Stimulated activated naive CD8-positive, alpha-beta T cell treated with anti-CD3 and anti-CD28 coated beads, Interleukin-15, amount 100 ng/mL, for 72 hours (primary cell): ENCODE measurements at regions not wholly inside any gene's neighbourhood (a gene's known extent, or its start where the extent isn't known, plus 50 kb on each side); places are given as distances from the start of the nearest gene placed in this dataset.

Source experiments
- ATAC-seq: fragments of 150-1000 bp; cut with Tn5 transposase; 2 replicates; pipeline ENCODE4 v1.10.0; 2021; ENCODE audit warnings: mild to moderate bottlenecking, moderate library complexity
- DNase-seq, 2 donors: peaks; one replicate each; pipeline ENCODE4 v3.0.0; 2021 to 2022
- H3K27ac Mint-ChIP-seq, 2 donors: one replicate each; pipeline ENCODE4 v1.8.0; 2022; ENCODE audit warnings: mild to moderate bottlenecking in 2 of 2, mixed read lengths in 2 of 2, moderate library complexity in 2 of 2
- H3K27me3 Mint-ChIP-seq: one replicate; pipeline ENCODE4 v1.8.0; 2022; ENCODE audit warnings: mixed read lengths
- H3K4me1 Mint-ChIP-seq: one replicate; pipeline ENCODE4 v1.8.0; 2022; ENCODE audit warnings: mild to moderate bottlenecking, mixed read lengths
- H3K4me3 Mint-ChIP-seq, 2 donors: one replicate each; pipeline ENCODE4 v1.8.0; 2022; ENCODE audit warnings: mild to moderate bottlenecking in 2 of 2, mixed read lengths in 2 of 2, moderate library complexity in 1 of 2
- H3K9me3 Mint-ChIP-seq, 2 donors: one replicate each; pipeline ENCODE4 v1.8.0; 2022; ENCODE audit warnings: mixed read lengths in 2 of 2

DNA sequence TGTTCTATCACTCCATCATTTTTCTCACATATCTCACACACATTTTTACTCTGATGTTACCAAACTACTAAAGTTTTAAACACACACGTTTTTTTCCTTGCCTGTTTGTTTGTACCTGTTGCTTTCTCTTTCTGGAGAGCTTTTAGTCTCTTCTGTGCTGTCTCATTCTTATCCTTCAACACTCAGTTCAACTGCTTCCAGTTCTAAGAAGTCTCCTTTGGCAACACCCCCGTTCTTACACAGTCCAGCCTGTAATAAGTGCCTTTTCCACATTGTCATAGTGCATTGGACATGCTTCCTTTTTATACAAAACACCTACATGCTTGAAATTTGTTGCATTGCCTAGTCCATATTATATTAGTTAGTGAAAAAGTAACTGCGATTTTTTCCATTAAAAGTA, 360.2 kb upstream of the BRINP3 start:
- DNase-seq, result no peak
- H3K4me1 Mint-ChIP-seq, result no peaks in the 10 kb centered on the region
- no peak overlapping the region for H3K27ac Mint-ChIP-seq
- no peak overlapping the region for H3K4me3 Mint-ChIP-seq
- no peaks in the 10 kb centered on the region for H3K27me3 Mint-ChIP-seq
- H3K9me3 Mint-ChIP-seq, result peaks cover 12 to 13% of the 10 kb centered on the region in 2 donors
- no peak for ATAC-seq

DNA sequence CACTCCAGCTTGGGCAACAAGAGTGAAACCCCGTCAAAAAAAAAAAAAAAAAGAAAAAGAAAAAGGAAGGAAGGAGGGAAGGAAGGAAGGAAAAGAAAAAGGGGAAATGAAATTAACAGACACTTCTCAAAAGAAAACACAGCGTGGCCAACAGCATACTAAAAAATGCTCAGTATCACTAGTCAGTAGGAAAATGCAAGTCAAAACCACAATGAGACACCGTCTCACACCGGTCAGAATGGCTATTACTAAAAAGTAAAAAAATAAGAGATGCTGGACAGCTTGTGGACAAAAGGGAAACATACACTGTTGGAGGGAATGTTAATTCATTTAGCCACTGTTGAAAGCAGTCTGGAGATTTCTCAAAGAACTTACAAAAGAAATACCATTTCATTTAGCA, 369.5 kb upstream of the BRINP3 start:
- H3K4me3 Mint-ChIP-seq, result no peak overlapping the region
- no peak for ATAC-seq
- H3K4me1 Mint-ChIP-seq, result no peaks in the 10 kb centered on the region
- no peak for DNase-seq
- no peaks in the 10 kb centered on the region for H3K27me3 Mint-ChIP-seq
- H3K9me3 Mint-ChIP-seq, result peaks cover 8 to 11% of the 10 kb centered on the region in 2 donors
- no peak overlapping the region for H3K27ac Mint-ChIP-seq

DNA sequence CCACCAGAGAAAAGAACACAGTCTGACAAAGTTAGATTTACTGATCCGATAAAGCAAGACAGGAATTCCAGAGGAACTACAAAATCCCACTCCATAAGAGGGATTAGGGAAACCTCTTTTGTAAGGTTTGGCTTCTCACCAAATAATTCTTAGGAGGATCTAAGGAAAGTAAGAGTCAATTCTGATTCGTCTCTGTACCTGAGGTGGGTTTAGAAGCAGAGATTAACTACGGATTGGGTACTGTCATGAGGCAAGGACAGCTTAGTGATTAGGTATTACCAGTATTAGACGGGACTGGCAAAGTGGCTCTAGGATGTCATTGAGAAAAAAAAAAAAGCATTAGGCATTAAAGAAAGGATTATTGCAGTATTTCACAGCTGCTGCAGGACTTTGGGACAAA, 371.7 kb upstream of the BRINP3 start:
- no peak overlapping the region for H3K27ac Mint-ChIP-seq
- H3K27me3 Mint-ChIP-seq, result no peaks in the 10 kb centered on the region
- H3K9me3 Mint-ChIP-seq, result peaks cover 11 to 16% of the 10 kb centered on the region in 2 donors
- H3K4me1 Mint-ChIP-seq, result no peaks in the 10 kb centered on the region
- no peak for DNase-seq
- H3K4me3 Mint-ChIP-seq, result no peak overlapping the region
- ATAC-seq, result no peak

DNA sequence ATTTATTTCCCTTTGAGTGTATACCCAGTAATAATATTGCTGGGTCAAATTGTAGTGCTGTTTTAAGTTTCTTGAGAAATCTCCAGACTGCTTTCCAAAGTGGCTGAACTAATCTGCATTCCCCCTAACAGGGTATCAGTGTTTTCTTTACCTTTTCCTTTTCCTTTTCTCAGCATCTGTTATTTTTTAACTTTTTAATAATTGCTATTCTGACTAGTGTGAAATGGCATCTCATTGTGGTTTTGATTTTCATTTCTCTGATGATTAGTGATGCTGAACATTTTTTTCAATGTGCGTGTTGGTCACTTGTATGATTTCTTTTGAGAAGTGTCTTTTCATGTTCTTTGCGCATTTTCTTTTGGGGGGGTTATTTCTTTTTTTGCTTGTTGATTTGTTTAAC, 374.9 kb upstream of the BRINP3 start:
- Mint-ChIP-seq H3K9me3 (peaks cover 9 to 26% of the 10 kb centered on the region in 2 donors), H3K4me3 (no peak overlapping the region), H3K4me1 (no peaks in the 10 kb centered on the region), H3K27me3 (no peaks in the 10 kb centered on the region), H3K27ac (no peak overlapping the region)
- ATAC-seq, result no peak
- no peak for DNase-seq

DNA sequence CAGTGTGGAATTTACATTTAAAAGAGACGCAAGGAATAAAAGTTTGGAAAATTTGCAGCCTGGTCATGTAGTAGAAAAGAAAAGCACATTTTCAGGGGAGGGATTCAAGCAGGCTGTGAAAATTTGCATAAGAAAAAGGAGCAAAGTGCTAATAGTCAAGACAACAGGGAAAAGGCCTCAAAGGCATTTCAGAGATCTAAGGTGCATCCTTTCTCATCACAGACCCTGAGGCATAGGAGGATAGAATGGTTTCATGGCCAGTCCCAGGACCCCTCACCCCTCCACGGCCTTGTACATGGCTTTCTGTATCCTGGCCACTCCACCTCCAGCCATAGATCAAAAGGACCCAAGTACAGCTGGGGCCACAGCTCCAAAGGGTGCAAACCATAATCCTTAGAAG, 380.5 kb upstream of the BRINP3 start:
- Mint-ChIP-seq H3K4me1 (no peaks in the 10 kb centered on the region), H3K27me3 (no peaks in the 10 kb centered on the region), H3K4me3 (no peak overlapping the region), H3K9me3 (peaks cover 15 to 74% of the 10 kb centered on the region in 2 donors), H3K27ac (no peak overlapping the region)
- DNase-seq, result no peak
- no peak for ATAC-seq

DNA sequence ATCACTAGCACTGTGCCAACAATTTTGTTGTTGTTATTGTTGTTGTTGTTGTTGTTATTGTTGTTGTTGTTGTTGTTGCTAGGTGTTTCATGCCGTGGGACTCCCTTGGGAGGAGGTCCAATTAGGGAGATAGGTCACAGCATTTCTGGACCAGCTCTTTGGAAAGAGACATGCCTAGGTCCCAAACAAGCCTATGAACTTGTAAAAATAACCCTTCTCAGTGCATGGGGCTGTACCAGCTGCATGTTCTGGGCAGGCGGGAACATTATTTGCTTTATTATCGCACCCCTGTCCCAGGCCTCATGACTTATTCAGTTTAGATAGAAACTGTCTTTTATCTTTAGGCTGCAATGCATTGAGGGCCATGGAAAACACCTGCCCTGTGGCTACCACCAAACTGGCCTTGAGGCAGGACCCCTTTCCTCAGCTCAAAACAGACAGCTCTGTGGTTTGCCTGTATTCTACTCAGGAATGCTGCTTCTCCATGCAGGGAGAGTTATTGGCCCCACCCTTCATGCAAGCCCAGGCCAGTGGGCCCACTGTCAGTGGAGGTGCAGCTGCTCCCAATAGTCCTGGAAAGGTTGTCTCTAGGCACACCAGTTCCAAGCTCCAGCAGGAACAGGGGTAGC, 386.5 kb upstream of the BRINP3 start:
- Mint-ChIP-seq H3K4me1 (no peaks in the 10 kb centered on the region), H3K27me3 (no peaks in the 10 kb centered on the region), H3K9me3 (peaks cover 6 to 36% of the 10 kb centered on the region in 2 donors), H3K4me3 (no peak overlapping the region), H3K27ac (no peak overlapping the region)
- DNase-seq (no peak), ATAC-seq (no peak)

DNA sequence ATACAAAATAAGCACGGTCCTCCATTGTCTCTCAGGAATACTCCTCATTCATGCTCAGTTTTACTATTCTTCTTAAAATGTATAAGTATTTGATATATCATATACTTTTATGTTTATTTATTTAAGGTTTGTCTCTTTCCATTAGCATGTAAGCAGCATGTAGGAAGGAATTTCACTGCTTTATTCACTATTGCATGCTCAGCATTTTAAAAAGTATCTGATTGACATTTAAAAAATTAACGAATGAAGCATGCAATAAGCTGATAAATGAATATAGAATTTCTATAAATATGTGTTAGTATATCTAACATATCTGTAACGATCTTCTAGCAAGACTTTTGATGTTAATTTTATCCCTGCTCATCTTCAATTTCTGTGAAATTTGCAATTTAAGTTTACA, 402.7 kb upstream of the BRINP3 start:
- H3K9me3 Mint-ChIP-seq, result peaks cover 0 to 4% of the 10 kb centered on the region in 2 donors
- H3K27me3 Mint-ChIP-seq, result no peaks in the 10 kb centered on the region
- H3K4me1 Mint-ChIP-seq, result no peaks in the 10 kb centered on the region
- DNase-seq, result no peak
- no peak for ATAC-seq
- H3K4me3 Mint-ChIP-seq, result no peak overlapping the region
- no peak overlapping the region for H3K27ac Mint-ChIP-seq

DNA sequence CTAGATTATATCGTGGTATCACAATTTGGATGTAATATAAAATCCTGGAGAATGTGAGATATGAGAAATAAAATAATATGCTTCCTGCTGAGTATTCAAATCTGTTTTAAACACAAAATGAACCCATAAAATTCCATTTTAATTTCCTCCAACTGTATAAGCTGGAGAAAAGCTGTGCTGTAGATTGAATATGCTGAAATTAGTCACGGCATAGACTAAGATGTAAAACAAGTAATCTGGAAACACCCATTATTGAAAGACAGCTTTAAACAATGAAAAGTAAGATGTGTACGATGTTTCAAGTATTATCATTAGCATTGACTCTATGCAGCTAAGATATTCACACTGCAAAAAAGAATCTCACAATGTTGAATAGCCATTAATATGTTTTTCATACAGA, 403.4 kb upstream of the BRINP3 start:
- Mint-ChIP-seq H3K27me3 (no peaks in the 10 kb centered on the region), H3K9me3 (peaks cover 0 to 4% of the 10 kb centered on the region in 2 donors), H3K27ac (no peak overlapping the region), H3K4me1 (no peaks in the 10 kb centered on the region), H3K4me3 (no peak overlapping the region)
- no peak for DNase-seq
- ATAC-seq, result no peak

DNA sequence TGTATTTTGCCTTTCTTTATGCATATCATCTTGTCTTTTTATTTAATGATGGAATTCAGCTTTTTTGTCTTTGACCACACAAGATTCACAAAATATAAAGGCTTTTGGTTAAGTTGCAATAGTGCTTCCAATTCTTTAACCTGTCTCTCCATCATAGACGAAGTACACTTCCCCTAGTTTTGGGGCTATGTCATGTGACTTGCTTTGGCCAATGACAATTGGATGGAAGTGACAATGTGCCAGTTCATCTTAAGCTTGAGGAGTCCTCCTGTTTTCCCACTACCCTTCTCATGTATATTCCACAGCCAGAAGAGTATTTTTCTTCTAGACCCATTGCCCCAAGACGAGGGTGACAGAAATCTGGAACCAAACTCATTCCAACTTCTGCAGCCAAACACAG, 419.6 kb upstream of the BRINP3 start:
- DNase-seq (no peak), ATAC-seq (no peak)
- no peaks in the 10 kb centered on the region for H3K27me3 Mint-ChIP-seq

DNA sequence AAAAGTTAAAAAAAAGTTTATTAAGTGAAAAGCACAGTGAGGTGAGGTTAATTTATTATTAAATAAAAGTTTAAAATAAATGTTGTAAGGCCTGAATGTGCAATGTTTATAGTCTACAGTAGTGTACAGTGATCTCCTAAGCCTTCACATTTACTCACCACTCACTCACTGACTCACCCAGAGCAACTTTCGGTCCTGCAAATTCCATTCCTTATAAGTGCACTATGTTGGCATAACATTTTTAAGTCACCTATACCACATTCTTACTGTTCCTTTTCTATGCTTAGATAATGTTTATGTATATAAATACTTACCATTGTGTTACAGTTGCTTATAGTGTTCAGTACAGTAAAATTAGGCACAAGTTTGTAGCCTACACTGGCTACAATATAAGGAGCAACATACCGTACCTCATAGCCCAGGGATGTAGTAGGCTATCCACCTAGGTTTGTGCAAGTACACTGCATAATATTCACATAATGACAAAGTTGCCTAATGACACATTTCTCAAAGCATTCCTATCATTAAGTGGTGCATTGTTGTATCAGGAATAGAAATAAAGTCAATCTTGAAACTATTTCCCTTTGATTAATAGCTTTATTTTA, 426.5 kb upstream of the BRINP3 start:
- ATAC-seq, result no peak
- DNase-seq, result no peak
- H3K9me3 Mint-ChIP-seq, result peaks cover 13 to 20% of the 10 kb centered on the region in 2 donors
- no peaks in the 10 kb centered on the region for H3K4me1 Mint-ChIP-seq
- no peak overlapping the region for H3K27ac Mint-ChIP-seq
- H3K27me3 Mint-ChIP-seq, result no peaks in the 10 kb centered on the region
- no peak overlapping the region for H3K4me3 Mint-ChIP-seq

More for the DNA sequence above, 419.6 kb upstream of the BRINP3 start:
- H3K4me1 Mint-ChIP-seq, result no peaks in the 10 kb centered on the region
- peaks cover 20 to 27% of the 10 kb centered on the region in 2 donors for H3K9me3 Mint-ChIP-seq
- no peak overlapping the region for H3K27ac Mint-ChIP-seq
- H3K4me3 Mint-ChIP-seq, result no peak overlapping the region

DNA sequence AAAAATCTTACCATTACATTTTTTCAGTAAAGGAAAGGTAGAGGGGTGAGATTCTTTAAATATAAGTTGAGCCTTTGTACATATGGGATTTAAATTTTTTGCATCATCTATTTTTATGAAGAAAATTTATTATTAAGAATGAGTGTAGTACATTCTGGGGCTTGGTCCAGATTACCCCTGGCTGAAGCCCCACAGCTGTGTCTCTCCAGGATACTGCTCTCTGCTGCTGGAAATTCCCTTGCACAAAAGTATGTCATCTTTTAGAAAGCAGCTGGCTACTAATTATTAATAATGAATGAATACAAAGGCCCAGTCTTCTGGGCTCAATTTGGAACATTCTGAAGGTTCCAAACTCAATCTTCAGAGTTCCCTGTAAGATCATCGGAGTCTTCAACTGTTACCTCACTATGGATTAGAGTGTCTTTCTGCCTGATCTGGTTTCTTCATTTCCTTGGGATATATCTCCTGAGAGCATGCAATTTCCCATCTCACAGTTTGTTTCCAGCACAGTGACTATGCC, 428.6 kb upstream of the BRINP3 start:
- H3K27ac Mint-ChIP-seq, result no peak overlapping the region
- no peaks in the 10 kb centered on the region for H3K27me3 Mint-ChIP-seq
- H3K4me3 Mint-ChIP-seq, result no peak overlapping the region
- H3K4me1 Mint-ChIP-seq, result no peaks in the 10 kb centered on the region
- peaks cover 5 to 7% of the 10 kb centered on the region in 2 donors for H3K9me3 Mint-ChIP-seq
- no peak for ATAC-seq
- no peak for DNase-seq

DNA sequence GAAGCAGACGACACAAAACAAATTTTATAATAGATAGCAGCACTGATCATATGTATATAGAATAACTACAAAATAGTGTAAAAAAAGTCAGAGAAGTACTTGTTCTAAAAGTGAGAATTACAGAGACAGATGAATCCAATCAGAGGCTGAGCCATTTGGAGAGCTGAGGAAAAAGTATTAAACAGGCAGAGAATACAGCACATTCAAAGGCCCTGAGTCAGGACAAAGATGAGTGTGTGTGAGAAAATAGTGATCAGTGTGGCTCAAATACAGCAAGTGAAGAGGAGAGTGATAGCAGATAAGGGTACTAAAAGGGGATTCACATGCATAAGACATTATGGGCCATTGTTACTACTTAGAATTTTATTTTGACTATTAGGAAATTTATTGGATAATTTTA, 430.6 kb upstream of the BRINP3 start:
- Mint-ChIP-seq H3K9me3 (peaks cover 12 to 15% of the 10 kb centered on the region in 2 donors), H3K4me3 (no peak overlapping the region), H3K27me3 (no peaks in the 10 kb centered on the region), H3K4me1 (no peaks in the 10 kb centered on the region), H3K27ac (no peak overlapping the region)
- DNase-seq (no peak), ATAC-seq (no peak)

DNA sequence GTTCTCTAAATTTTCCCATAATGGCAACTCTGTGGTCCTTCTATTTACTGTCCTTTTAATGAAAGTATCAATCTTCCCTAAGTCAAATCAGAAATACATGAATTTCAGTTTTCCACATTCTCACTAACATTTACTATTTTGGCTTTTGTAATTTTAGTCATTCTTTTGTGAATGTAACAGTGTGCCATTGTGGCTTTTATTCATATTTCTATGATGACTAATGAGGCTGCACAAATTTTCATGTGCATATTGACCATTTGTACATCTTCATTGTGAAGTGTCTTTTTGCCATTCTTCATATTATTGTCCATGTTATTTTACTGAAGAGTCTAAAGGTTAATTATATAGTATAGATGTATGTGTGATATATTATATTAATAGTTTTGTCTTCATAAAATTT, 431.0 kb upstream of the BRINP3 start:
- peaks cover 12 to 15% of the 10 kb centered on the region in 2 donors for H3K9me3 Mint-ChIP-seq
- DNase-seq (no peak), ATAC-seq (no peak)
- no peak overlapping the region for H3K4me3 Mint-ChIP-seq
- no peaks in the 10 kb centered on the region for H3K4me1 Mint-ChIP-seq
- no peak overlapping the region for H3K27ac Mint-ChIP-seq
- H3K27me3 Mint-ChIP-seq, result no peaks in the 10 kb centered on the region

DNA sequence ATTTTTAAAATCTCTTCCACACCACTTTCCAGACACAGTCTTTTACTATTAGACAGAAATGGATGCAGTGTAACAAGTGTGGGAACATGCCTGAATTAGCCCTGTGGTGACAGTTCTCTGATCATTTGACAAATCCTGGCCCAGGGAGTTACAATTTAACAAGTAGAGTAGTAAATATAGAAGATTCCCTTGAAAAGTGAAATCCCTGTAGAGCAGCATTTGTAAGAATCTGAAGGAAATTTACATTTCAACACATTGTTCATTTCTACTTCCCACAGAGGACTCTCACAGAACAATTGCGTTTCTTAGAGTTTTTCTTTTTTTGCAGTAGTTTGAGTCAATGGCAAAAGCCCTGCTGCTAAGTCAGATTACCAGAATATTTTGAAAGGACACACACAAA, 458.3 kb upstream of the BRINP3 start:
- H3K4me1 Mint-ChIP-seq, result no peaks in the 10 kb centered on the region
- H3K4me3 Mint-ChIP-seq, result no peak overlapping the region
- DNase-seq, result no peak
- no peak overlapping the region for H3K27ac Mint-ChIP-seq
- ATAC-seq, result no peak
- H3K27me3 Mint-ChIP-seq, result no peaks in the 10 kb centered on the region
- peaks cover 5 to 8% of the 10 kb centered on the region in 2 donors for H3K9me3 Mint-ChIP-seq

DNA sequence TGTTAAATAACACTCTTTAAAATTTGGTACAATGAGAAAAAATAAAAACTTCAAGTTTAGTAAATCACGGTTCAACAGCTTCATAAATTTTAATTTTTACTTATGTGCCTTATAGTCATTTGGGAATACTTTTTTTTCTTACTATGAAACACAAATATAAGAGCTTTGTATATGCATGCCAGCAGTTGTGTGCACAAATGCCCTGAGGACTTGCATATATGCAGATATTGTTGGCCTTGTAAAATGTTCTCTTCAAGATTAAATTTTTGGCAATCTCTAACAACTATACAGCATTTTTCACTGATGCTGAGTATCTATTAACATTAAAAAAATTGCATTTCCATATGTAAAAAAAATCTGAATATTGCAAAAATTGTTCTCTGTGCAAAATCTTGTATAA, 458.7 kb upstream of the BRINP3 start:
- Mint-ChIP-seq H3K9me3 (peaks cover 5 to 7% of the 10 kb centered on the region in 2 donors), H3K4me3 (no peak overlapping the region), H3K27me3 (no peaks in the 10 kb centered on the region), H3K27ac (no peak overlapping the region), H3K4me1 (no peaks in the 10 kb centered on the region)
- DNase-seq, result no peak
- no peak for ATAC-seq

DNA sequence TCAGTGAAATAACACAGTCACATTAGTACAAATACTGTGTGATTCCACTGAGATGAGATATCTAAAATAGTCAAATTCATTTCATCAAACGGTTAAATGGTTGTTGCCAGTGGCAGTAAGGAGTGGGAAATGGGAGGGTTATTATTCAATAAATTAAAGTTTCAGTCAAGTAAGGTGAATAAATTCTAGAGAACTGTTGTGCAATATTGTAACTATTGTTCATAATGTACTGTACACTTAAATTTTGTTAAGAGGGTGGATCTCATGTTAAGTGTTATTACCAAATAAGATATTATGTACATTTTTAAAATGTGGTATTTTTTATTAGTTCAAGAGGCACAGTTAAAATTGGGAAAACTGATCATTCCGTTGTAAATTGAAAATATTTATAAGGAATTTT, 463.3 kb upstream of the BRINP3 start:
- Mint-ChIP-seq H3K27me3 (no peaks in the 10 kb centered on the region), H3K4me3 (no peak overlapping the region), H3K9me3 (peaks cover 7 to 9% of the 10 kb centered on the region in 2 donors), H3K4me1 (no peaks in the 10 kb centered on the region), H3K27ac (no peak overlapping the region)
- ATAC-seq (no peak), DNase-seq (no peak)

DNA sequence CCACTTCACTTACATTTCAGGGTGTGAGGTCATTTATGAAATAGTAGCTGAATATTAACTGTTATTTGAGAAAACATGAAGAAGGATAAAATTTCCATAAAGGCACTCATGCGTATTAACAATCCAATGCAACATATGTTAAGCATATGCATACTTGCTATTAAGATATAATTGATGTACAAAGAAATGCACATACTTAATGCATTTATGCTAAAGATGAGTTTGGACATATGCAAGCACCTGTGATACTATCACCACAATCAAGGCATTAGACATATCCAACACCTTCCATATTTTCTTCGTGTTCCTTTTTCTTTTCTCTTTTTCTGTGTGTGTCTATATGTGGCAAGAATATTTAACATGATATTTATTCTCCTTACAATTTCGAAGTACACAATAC, 464.8 kb upstream of the BRINP3 start:
- Mint-ChIP-seq H3K4me1 (no peaks in the 10 kb centered on the region), H3K27me3 (no peaks in the 10 kb centered on the region), H3K9me3 (peaks cover 6 to 9% of the 10 kb centered on the region in 2 donors), H3K27ac (no peak overlapping the region), H3K4me3 (no peak overlapping the region)
- ATAC-seq (no peak), DNase-seq (no peak)
